B cell (primary cell): ENCODE measurements at regions not wholly inside any gene's neighbourhood (a gene's known extent, or its start where the extent isn't known, plus 50 kb on each side); places are given as distances from the start of the nearest gene placed in this dataset.

ENCODE experiments used
- ATAC-seq: fragments of 200-7000 bp; cut with Tn5 transposase; one replicate; pipeline ENCODE4 v1.10.0; 2021; ENCODE audit warnings: low read depth, mild to moderate bottlenecking, moderate number of reproducible peaks, moderate library complexity
- CTCF ChIA-PET: fragments of 350-600 bp; sonication (Branson Sonifier 250); formaldehyde crosslinking; loops from one replicate; lab custom pipeline; 2021; ENCODE audit warnings: antibody characterized with exemption, inconsistent platforms; lab: Charles Lee
- POLR2A ChIA-PET: fragments of 350-600 bp; sonication (Branson Sonifier 250); formaldehyde crosslinking; loops from one replicate; lab custom pipeline; 2021; ENCODE audit warnings: antibody characterized with exemption; lab: Charles Lee
- DNase-seq: peaks from one replicate; pipeline ENCODE4 v3.0.0; 2013
- H2AFZ ChIP-seq: 2 replicates; pipeline ENCODE4 v1.6.1; 2012; ENCODE audit warnings: mild to moderate bottlenecking, low read depth, low read length; ENCODE audit not compliant: insufficient read depth, poor library complexity, severe bottlenecking
- H3K27ac ChIP-seq, 2 donors: 1 replicate in 1 of 2; 2 replicates in 1 of 2; pipeline ENCODE4 v1.5.1; 2012 to 2013; ENCODE audit warnings: low read length in 2 of 2, mild to moderate bottlenecking in 2 of 2, moderate library complexity in 1 of 2
- H3K27me3 ChIP-seq, 4 experiments: fragments of 200-600 bp in 1 of 4; sonication (generic) in 1 of 4; replicated peaks in 1 of 4; 1 replicate in 2 of 4; 2 replicates in 2 of 4; pipeline versions ENCODE4 v1.6.1 to v1.7.0; 2013 to 2016; ENCODE audit warnings: low read length in 3 of 4, mild to moderate bottlenecking in 2 of 4, mixed read lengths in 1 of 4, moderate library complexity in 1 of 4; ENCODE audit not compliant: insufficient read depth in 4 of 4, control insufficient read depth in 3 of 4; ENCODE audit errors: control extremely low read depth in 1 of 4
- H3K36me3 ChIP-seq, 2 experiments: replicated peaks in 1 of 2; 1 replicate in 1 of 2; 2 replicates in 1 of 2; pipeline versions ENCODE4 v1.6.1 to v1.7.1; 2013; ENCODE audit warnings: low read length in 1 of 2; ENCODE audit not compliant: insufficient read depth in 2 of 2, control insufficient read depth in 1 of 2; ENCODE audit errors: control extremely low read depth in 1 of 2, extremely low read depth in 1 of 2
- H3K4me1 ChIP-seq, 2 donors: fragments of 200-600 bp in 1 of 2; sonication (generic) in 1 of 2; 1 replicate in 1 of 2; 2 replicates in 1 of 2; pipeline versions ENCODE4 v1.5.1 to v1.6.1; 2013 to 2017; ENCODE audit warnings: low read length in 2 of 2; ENCODE audit not compliant: control insufficient read depth in 2 of 2, insufficient read depth in 2 of 2
- H3K4me2 ChIP-seq: replicated peaks from 2 replicates; pipeline ENCODE3; 2012; ENCODE audit warnings: mild to moderate bottlenecking, low read depth, low read length; ENCODE audit not compliant: poor library complexity, severe bottlenecking
- H3K4me3 ChIP-seq, 5 experiments: fragments of 200-600 bp in 1 of 5; sonication (generic) in 1 of 5; 1 replicate in 3 of 5; 2 replicates in 2 of 5; pipeline versions ENCODE4 v1.5.1 to v1.7.0; 2011 to 2016; ENCODE audit warnings: low read length in 4 of 5, mild to moderate bottlenecking in 4 of 5, low read depth in 2 of 5, control low read depth in 1 of 5, moderate library complexity in 1 of 5; ENCODE audit not compliant: insufficient read depth in 1 of 5; ENCODE audit errors: control extremely low read depth in 1 of 5, extremely low read depth in 1 of 5
- H3K79me2 ChIP-seq: fragments of 200-600 bp; sonication (generic); one replicate; pipeline ENCODE4 v1.6.0; 2016; ENCODE audit warnings: low read length; ENCODE audit not compliant: control insufficient read depth, insufficient read depth
- H3K9ac ChIP-seq: fragments of 200-600 bp; sonication (generic); 2 replicates; pipeline ENCODE4 v1.6.1; 2017; ENCODE audit warnings: mild to moderate bottlenecking, low read length, moderate library complexity
- H3K9me3 ChIP-seq, 3 donors: one replicate each; pipeline versions ENCODE4 v1.6.1 to v1.7.1; 2013; ENCODE audit warnings: low read length in 2 of 3; ENCODE audit not compliant: control insufficient read depth in 2 of 3, insufficient read depth in 1 of 3; ENCODE audit errors: control extremely low read depth in 1 of 3
- H4K20me1 ChIP-seq: 2 replicates; pipeline ENCODE4 v1.6.0; 2012; ENCODE audit warnings: mild to moderate bottlenecking, low read length; ENCODE audit not compliant: insufficient read depth, control insufficient read depth, poor library complexity, severe bottlenecking
- H3K27ac Mint-ChIP-seq: one replicate; pipeline ENCODE4 v1.8.0; 2021; ENCODE audit warnings: mixed read lengths
- H3K27me3 Mint-ChIP-seq: one replicate; pipeline ENCODE4 v1.8.0; 2021; ENCODE audit warnings: mixed read lengths
- H3K4me1 Mint-ChIP-seq: one replicate; pipeline ENCODE4 v1.8.0; 2021; ENCODE audit warnings: mixed read lengths
- H3K4me3 Mint-ChIP-seq: one replicate; pipeline ENCODE4 v1.8.0; 2021; ENCODE audit warnings: mixed read lengths
- H3K9me3 Mint-ChIP-seq: one replicate; pipeline ENCODE4 v1.8.0; 2022; ENCODE audit warnings: mixed read lengths; ENCODE audit not compliant: insufficient read depth
- CTCF ChIP-seq: fragments of 200-600 bp; IDR thresholded peaks from one replicate; pipeline ENCODE4 v1.8.0; 2022; ENCODE audit warnings: antibody characterized with exemption, mild to moderate bottlenecking
- EZH2 ChIP-seq: IDR thresholded peaks from 2 replicates; pipeline ENCODE4 v1.6.1; 2012; ENCODE audit warnings: borderline replicate concordance, low read depth, mild to moderate bottlenecking, moderate library complexity, low read length; ENCODE audit not compliant: insufficient read depth, poor library complexity, severe bottlenecking
- WGBS: methylation state at CpG from one replicate; pipeline ENCODE4 v1.1.5; 2013; ENCODE audit warnings: missing lambda C conversion rate; ENCODE audit not compliant: insufficient coverage; 5-methylcytosine and 5-hydroxymethylcytosine counted together
- intact Hi-C: fragments of 100-400 bp; cut with micrococcal nuclease; formaldehyde crosslinking; loops from one replicate; pipeline ENCODE4 v1.10.0; 2022

GRCh38 chr3:54046641-54047214, 75.6 kb upstream of the CACNA2D3 start:
- Histone ChIP-seq H3K9me3 (no peaks in the 10 kb centered on the region), H3K4me2 (no peak overlapping the region), H3K36me3 (no peaks in the 10 kb centered on the region), H3K79me2 (no peaks in the 10 kb centered on the region), H3K9ac (no peak overlapping the region), H3K27ac (no peak overlapping the region), H3K4me3 (no peak overlapping the region), H3K27me3 (no peaks in the 10 kb centered on the region), H4K20me1 (no peaks in the 10 kb centered on the region), H3K4me1 (no peaks in the 10 kb centered on the region), H2AFZ (no peak overlapping the region)
- Mint-ChIP-seq H3K27me3 (peaks cover 9% of the 10 kb centered on the region), H3K4me3 (no peak overlapping the region), H3K4me1 (no peaks in the 10 kb centered on the region), H3K27ac (no peak overlapping the region), H3K9me3 (no peaks in the 10 kb centered on the region)
- ChIA-PET POLR2A (no interaction called here), CTCF (no interaction called here)
- TF ChIP-seq CTCF: no peak
- TF ChIP-seq EZH2: no peak
- no peak for DNase-seq
- ATAC-seq: no peak
- intact Hi-C loops: no loop called here

GRCh38 chr3:54045061-54045815, 77.1 kb upstream of the CACNA2D3 start:
- Histone ChIP-seq H4K20me1 (no peaks in the 10 kb centered on the region), H3K4me1 (no peaks in the 10 kb centered on the region), H3K27ac (no peak overlapping the region), H3K79me2 (no peaks in the 10 kb centered on the region), H3K9ac (no peak overlapping the region), H3K4me2 (no peak overlapping the region), H3K27me3 (no peaks in the 10 kb centered on the region), H3K4me3 (no peak overlapping the region), H3K36me3 (no peaks in the 10 kb centered on the region), H2AFZ (no peak overlapping the region), H3K9me3 (no peaks in the 10 kb centered on the region)
- Mint-ChIP-seq H3K9me3 (no peaks in the 10 kb centered on the region), H3K4me3 (no peak overlapping the region), H3K27ac (no peak overlapping the region), H3K4me1 (no peaks in the 10 kb centered on the region), H3K27me3 (peaks cover 9% of the 10 kb centered on the region)
- WGBS: 100% methylated on average over 1 of the region's 3 CpGs
- intact Hi-C loops: no loop called here
- no peak for TF ChIP-seq EZH2
- TF ChIP-seq CTCF: no peak
- ChIA-PET CTCF (no interaction called here), POLR2A (no interaction called here)
- DNase-seq: no peak
- no peak for ATAC-seq
